RWPE1 (cell line): ENCODE measurements at regions not wholly inside any gene's neighbourhood (a gene's known extent, or its start where the extent isn't known, plus 50 kb on each side); places are given as distances from the start of the nearest gene placed in this dataset.

Experiments used
- CTCF ChIA-PET: fragments of 350-600 bp; sonication (Branson Sonifier 250); formaldehyde crosslinking; extraction: SDS; loops from one replicate; lab custom pipeline; 2021; lab: Yijun Ruan, JAX
- POLR2A ChIA-PET: fragments of 400-600 bp; formaldehyde crosslinking; extraction: SDS; loops from one replicate; lab custom pipeline; 2020; ENCODE audit warnings: antibody characterized with exemption; ENCODE audit not compliant: low non-redundant PET; lab: Yijun Ruan, JAX
- DNase-seq: peaks from one replicate; pipeline ENCODE4 v3.0.0; 2012; ENCODE audit warnings: low spot score
- H3K27ac ChIP-seq: fragments of 450-650 bp; 2 replicates; pipeline ENCODE4 v1.5.1; 2017
- TF ChIP-seq, protein P1 (sequence below): fragments of 450-650 bp; conservative IDR thresholded peaks from 2 replicates; pipeline ENCODE4 v1.5.1; 2017; ENCODE audit warnings: low read depth, mild to moderate bottlenecking

DNA sequence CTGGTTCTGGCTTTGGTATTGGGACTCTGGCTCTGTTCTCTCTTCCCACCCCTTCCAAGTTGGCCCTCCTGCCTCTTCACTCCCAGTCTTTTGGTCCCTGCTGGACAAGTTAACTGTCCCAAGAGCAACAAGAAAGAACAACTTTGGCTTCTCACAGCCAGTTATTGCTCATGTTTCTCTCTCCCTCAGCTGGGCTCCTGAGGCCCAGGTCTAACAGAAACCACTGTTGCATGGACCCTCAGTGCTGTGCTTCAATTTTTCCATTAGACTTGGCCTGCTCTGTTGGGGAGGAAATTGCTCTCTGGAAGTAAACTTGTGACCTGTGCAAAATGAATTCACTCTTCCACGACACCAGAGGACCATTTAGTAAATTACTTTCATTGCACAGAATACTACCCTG is 64.5 kb downstream of the CHST2 start:
- H3K27ac ChIP-seq: no peak overlapping the region
- no peak for DNase-seq
- TF ChIP-seq, protein P1, sequence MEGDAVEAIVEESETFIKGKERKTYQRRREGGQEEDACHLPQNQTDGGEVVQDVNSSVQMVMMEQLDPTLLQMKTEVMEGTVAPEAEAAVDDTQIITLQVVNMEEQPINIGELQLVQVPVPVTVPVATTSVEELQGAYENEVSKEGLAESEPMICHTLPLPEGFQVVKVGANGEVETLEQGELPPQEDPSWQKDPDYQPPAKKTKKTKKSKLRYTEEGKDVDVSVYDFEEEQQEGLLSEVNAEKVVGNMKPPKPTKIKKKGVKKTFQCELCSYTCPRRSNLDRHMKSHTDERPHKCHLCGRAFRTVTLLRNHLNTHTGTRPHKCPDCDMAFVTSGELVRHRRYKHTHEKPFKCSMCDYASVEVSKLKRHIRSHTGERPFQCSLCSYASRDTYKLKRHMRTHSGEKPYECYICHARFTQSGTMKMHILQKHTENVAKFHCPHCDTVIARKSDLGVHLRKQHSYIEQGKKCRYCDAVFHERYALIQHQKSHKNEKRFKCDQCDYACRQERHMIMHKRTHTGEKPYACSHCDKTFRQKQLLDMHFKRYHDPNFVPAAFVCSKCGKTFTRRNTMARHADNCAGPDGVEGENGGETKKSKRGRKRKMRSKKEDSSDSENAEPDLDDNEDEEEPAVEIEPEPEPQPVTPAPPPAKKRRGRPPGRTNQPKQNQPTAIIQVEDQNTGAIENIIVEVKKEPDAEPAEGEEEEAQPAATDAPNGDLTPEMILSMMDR: no peak
- ChIA-PET POLR2A (no interaction called here), CTCF (no interaction called here)

DNA sequence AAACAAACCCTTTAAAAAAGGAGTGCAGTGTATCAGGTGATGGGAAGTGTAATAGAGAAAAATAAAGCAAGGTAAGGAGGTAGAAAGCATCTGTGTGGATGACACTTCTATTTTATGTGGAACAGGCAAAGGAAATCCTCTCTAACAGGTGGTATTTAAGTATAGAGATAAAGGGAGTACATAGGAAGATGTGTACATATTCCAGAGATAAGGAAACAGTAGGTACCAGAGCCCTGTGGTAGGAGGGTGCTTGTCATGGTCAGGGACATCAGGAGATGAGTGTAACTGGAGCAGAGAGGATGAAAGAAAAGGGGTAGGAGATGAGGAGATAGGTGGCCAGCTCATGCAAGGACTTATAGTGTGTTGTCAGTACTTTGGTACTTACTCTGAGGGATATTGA is 65.8 kb downstream of the CHST2 start:
- TF ChIP-seq, protein P1: no peak
- CTCF ChIA-PET: no interaction called here
- no peak overlapping the region for H3K27ac ChIP-seq
- DNase-seq: no peak
- POLR2A ChIA-PET: no interaction called here

DNA sequence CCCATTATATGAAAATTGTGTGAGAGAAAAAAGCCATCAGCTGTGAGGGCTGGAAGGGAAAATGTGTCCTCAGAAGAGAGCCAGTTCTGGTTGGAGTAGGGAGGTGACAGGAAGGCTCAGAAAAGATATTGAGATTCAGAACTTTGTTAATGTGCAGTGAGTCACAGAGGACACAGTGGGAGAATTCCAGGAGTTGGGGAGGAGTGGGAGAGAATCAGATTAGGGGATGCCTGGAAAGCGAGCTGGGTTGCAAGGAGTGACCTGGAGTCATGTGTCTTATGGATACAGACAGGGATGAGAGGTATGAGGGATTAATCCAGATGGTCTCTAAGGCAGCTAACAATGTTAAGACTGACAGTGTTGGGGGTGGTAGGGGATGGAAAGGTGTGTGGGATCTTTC is 67.5 kb downstream of the CHST2 start:
- TF ChIP-seq, protein P1: no peak
- DNase-seq: no peak
- POLR2A ChIA-PET: interaction anchor here (0.5 kb wide), 1 partner anchor 1016 kb away, joined by 3 read pairs; no protein-coding TSS in a partner anchor
- no peak overlapping the region for H3K27ac ChIP-seq
- CTCF ChIA-PET: no interaction called here

DNA sequence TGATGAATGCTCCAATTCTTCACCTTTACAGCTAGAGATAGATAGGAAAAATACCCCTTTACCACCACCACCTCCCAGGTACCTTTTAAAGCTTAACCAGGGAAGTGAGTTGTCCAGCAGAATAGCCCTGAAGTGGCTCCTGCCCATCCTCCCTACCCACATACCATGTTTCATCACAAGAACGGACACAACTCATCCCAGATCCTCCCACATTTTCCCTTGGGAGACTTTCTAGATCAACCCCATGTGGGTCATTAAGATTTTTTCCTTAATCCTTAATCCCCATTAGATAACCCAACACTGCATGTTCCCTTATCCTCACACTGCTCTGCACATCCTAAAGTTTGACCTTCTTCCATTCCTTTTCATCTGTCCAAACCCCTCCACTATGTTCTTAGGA is 69.3 kb downstream of the CHST2 start:
- DNase-seq: no peak
- POLR2A ChIA-PET: no interaction called here
- TF ChIP-seq, protein P1: no peak
- H3K27ac ChIP-seq: no peak overlapping the region
- CTCF ChIA-PET: no interaction called here

DNA sequence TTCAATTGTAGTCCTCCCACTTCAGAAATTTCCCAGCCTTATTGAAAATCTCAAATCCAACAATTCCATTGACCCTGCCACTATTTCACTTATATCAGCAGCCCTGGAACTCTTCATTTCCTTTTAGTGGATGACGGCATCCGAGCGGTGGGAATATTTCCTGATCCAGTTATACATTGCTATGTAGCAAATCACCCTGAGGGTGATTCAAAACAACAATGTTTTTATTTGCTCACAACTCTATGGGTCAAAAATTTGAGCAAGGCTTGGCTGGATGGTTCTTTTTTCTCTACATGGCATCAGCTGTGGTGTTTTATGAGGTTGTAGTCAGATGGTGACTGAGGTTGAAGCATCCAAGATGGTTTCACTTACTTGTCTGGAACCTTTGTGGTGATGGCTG is 70.5 kb downstream of the CHST2 start:
- TF ChIP-seq, protein P1: no peak
- CTCF ChIA-PET: interaction anchor here (0.6 kb wide), 1 partner anchor 1897 kb away, joined by 3 read pairs; no protein-coding TSS in a partner anchor
- H3K27ac ChIP-seq: no peak overlapping the region
- POLR2A ChIA-PET: no interaction called here
- DNase-seq: no peak

DNA sequence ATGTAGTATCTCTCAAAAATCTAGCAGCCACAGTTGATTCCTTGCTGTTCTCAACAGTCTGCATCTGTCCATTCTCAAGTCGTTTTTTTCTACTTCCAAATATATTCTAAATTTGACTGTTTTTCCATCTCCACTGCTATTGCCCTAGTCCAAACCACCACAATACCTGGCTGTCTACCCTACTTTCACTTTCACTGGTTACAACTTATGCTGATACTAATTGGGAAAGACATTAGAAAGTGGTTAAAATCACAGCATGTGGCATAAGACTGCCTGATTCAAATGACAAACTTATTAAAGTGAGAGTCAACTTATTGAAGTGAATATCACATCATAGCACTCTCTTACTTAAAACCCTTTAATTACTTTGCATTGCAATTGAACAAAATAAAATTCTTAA is 72.6 kb downstream of the CHST2 start:
- ChIA-PET CTCF (no interaction called here), POLR2A (no interaction called here)
- no peak overlapping the region for H3K27ac ChIP-seq
- DNase-seq: no peak
- TF ChIP-seq, protein P1: no peak
